ENCODE measurements at regions not wholly inside any gene's neighbourhood (a gene's known extent, or its start where the extent isn't known, plus 50 kb on each side); places are given as distances from the start of the nearest gene placed in this dataset.

GRCh38 chr2:221120643-221121042 lies 451.5 kb downstream of the EPHA4 start:
- DNase-seq: no peak
- no peak for TF ChIP-seq CTCF (IDR thresholded peaks at IDR 0.05; ENCODE audit: partially characterized antibody, unreplicated experiment)
- Mint-ChIP-seq H3K27ac (ENCODE audit: unreplicated experiment) (no peak overlapping the region), H3K27me3 (ENCODE audit: unreplicated experiment) (no peaks in the 10 kb centered on the region), H3K9me3 (ENCODE audit: unreplicated experiment) (no peaks in the 10 kb centered on the region), H3K36me3 (ENCODE audit: unreplicated experiment) (no peaks in the 10 kb centered on the region), H3K4me3 (ENCODE audit: unreplicated experiment) (no peak overlapping the region), H3K4me1 (ENCODE audit: low read depth, unreplicated experiment) (peaks cover 5% of the 10 kb centered on the region)

- TF ChIP-seq CTCF (IDR thresholded peaks at IDR 0.05; ENCODE audit: partially characterized antibody, unreplicated experiment): no peak
- H3K27ac Mint-ChIP-seq (ENCODE audit: unreplicated experiment): no peak overlapping the region
- no peaks in the 10 kb centered on the region for H3K9me3 Mint-ChIP-seq (ENCODE audit: unreplicated experiment)
- no peak overlapping the region for H3K4me3 Mint-ChIP-seq (ENCODE audit: unreplicated experiment)
- H3K4me1 Mint-ChIP-seq (ENCODE audit: low read depth, unreplicated experiment): peaks cover 5% of the 10 kb centered on the region
- DNase-seq: no peak
- H3K36me3 Mint-ChIP-seq (ENCODE audit: unreplicated experiment): peaks cover 9% of the 10 kb centered on the region
- no peaks in the 10 kb centered on the region for H3K27me3 Mint-ChIP-seq (ENCODE audit: unreplicated experiment)
Measured at GRCh38 chr2:221123396-221123795, 448.7 kb downstream of the EPHA4 start.

- TF ChIP-seq CTCF (IDR thresholded peaks at IDR 0.05; ENCODE audit: partially characterized antibody, unreplicated experiment): no peak
- Mint-ChIP-seq H3K27me3 (ENCODE audit: unreplicated experiment) (no peaks in the 10 kb centered on the region), H3K4me1 (ENCODE audit: low read depth, unreplicated experiment) (peaks cover 5% of the 10 kb centered on the region), H3K4me3 (ENCODE audit: unreplicated experiment) (no peak overlapping the region), H3K36me3 (ENCODE audit: unreplicated experiment) (peaks cover 13% of the 10 kb centered on the region), H3K9me3 (ENCODE audit: unreplicated experiment) (no peaks in the 10 kb centered on the region), H3K27ac (ENCODE audit: unreplicated experiment) (no peak overlapping the region)
- peak; percentile 28 for DNase-seq
Measured at GRCh38 chr2:221124532-221125240, 447.4 kb downstream of the EPHA4 start.

- peaks cover 13% of the 10 kb centered on the region for H3K36me3 Mint-ChIP-seq (ENCODE audit: unreplicated experiment)
- TF ChIP-seq CTCF (IDR thresholded peaks at IDR 0.05; ENCODE audit: partially characterized antibody, unreplicated experiment): no peak
- no peak overlapping the region for H3K27ac Mint-ChIP-seq (ENCODE audit: unreplicated experiment)
- H3K4me1 Mint-ChIP-seq (ENCODE audit: low read depth, unreplicated experiment): peaks cover 5% of the 10 kb centered on the region
- no peaks in the 10 kb centered on the region for H3K9me3 Mint-ChIP-seq (ENCODE audit: unreplicated experiment)
- DNase-seq: no peak
- H3K4me3 Mint-ChIP-seq (ENCODE audit: unreplicated experiment): no peak overlapping the region
- no peaks in the 10 kb centered on the region for H3K27me3 Mint-ChIP-seq (ENCODE audit: unreplicated experiment)
Measured at GRCh38 chr2:221125691-221126090, 446.4 kb downstream of the EPHA4 start.

GRCh38 chr2:221129657-221130056 lies 442.4 kb downstream of the EPHA4 start:
- no peaks in the 10 kb centered on the region for H3K9me3 Mint-ChIP-seq (ENCODE audit: unreplicated experiment)

More at GRCh38 chr2:221129657-221130056, 442.4 kb downstream of the EPHA4 start:
- no peak for TF ChIP-seq CTCF (IDR thresholded peaks at IDR 0.05; ENCODE audit: partially characterized antibody, unreplicated experiment)
- Mint-ChIP-seq H3K4me1 (ENCODE audit: low read depth, unreplicated experiment) (peaks cover under 1% of the 10 kb centered on the region), H3K36me3 (ENCODE audit: unreplicated experiment) (peaks cover 13% of the 10 kb centered on the region), H3K27me3 (ENCODE audit: unreplicated experiment) (no peaks in the 10 kb centered on the region), H3K4me3 (ENCODE audit: unreplicated experiment) (no peak overlapping the region), H3K27ac (ENCODE audit: unreplicated experiment) (no peak overlapping the region)
- DNase-seq: no peak
